Astrocyte of the hippocampus (primary cell): ENCODE measurements at regions not wholly inside any gene's neighbourhood (a gene's known extent, or its start where the extent isn't known, plus 50 kb on each side); places are given as distances from the start of the nearest gene placed in this dataset.
"Not testable (repeated sequence)": the region's sequence is repeated elsewhere in the genome, so short reads cannot be mapped to it uniquely, and the experiment has no call there.

Experiments used
- DNase-seq: peaks from one replicate; pipeline ENCODE4 v3.0.0; 2011; ENCODE audit warnings: low read depth, low spot score

- no peak for DNase-seq
Observed at GRCh38 chr9:30250872-30251271, 2133.6 kb upstream of the ACO1 start.

GRCh38 chr9:30258094-30258493 lies 2126.3 kb upstream of the ACO1 start:
- no peak for DNase-seq

- no peak for DNase-seq
Observed at GRCh38 chr9:30280229-30280900, 2104.1 kb upstream of the ACO1 start.

- DNase-seq: no peak
Observed at GRCh38 chr9:30289435-30289834, 2095.0 kb upstream of the ACO1 start.

GRCh38 chr9:30292026-30292425 lies 2092.4 kb upstream of the ACO1 start:
- not testable (repeated sequence) for DNase-seq

GRCh38 chr9:30293231-30293630 lies 2091.2 kb upstream of the ACO1 start:
- DNase-seq: no peak

- no peak for DNase-seq
Observed at GRCh38 chr9:30299126-30299780, 2085.2 kb upstream of the ACO1 start.

GRCh38 chr9:30301271-30301963 lies 2083.0 kb upstream of the ACO1 start:
- no peak for DNase-seq

- no peak for DNase-seq
Observed at GRCh38 chr9:30310711-30311110, 2073.7 kb upstream of the ACO1 start.

GRCh38 chr9:30329431-30329830 lies 2055.0 kb upstream of the ACO1 start:
- no peak for DNase-seq

- DNase-seq: no peak
Observed at GRCh38 chr9:30348904-30349303, 2035.5 kb upstream of the ACO1 start.

GRCh38 chr9:30349526-30350513 lies 2034.6 kb upstream of the ACO1 start:
- DNase-seq: no peak

- DNase-seq: no peak
Observed at GRCh38 chr9:30356221-30356620, 2028.2 kb upstream of the ACO1 start.

GRCh38 chr9:30362373-30362772 lies 2022.1 kb upstream of the ACO1 start:
- DNase-seq: no peak

- DNase-seq: not testable (repeated sequence)
Observed at GRCh38 chr9:30366140-30366539, 2018.3 kb upstream of the ACO1 start.

GRCh38 chr9:30382271-30382670 lies 2002.2 kb upstream of the ACO1 start:
- no peak for DNase-seq

- no peak for DNase-seq
Observed at GRCh38 chr9:30410273-30410672, 1974.2 kb upstream of the ACO1 start.

- no peak for DNase-seq
Observed at GRCh38 chr9:30411571-30411970, 1972.9 kb upstream of the ACO1 start.

GRCh38 chr9:30459156-30459555 lies 1925.3 kb upstream of the ACO1 start:
- DNase-seq: no peak

- no peak for DNase-seq
Observed at GRCh38 chr9:30476826-30477225, 1907.6 kb upstream of the ACO1 start.

- no peak for DNase-seq
Observed at GRCh38 chr9:30478684-30479083, 1905.8 kb upstream of the ACO1 start.

GRCh38 chr9:30482499-30482898 lies 1901.9 kb upstream of the ACO1 start:
- no peak for DNase-seq
